GM18517 (cell line): ENCODE measurements at regions not wholly inside any gene's neighbourhood (a gene's known extent, or its start where the extent isn't known, plus 50 kb on each side); places are given as distances from the start of the nearest gene placed in this dataset.

ENCODE experiments used
- ATAC-seq: cut with Tn5 transposase; IDR thresholded peaks from one replicate; pipeline ENCODE4 v1.9.1; 2021; ENCODE audit warnings: mild to moderate bottlenecking, moderate library complexity; ENCODE audit not compliant: unreplicated experiment

DNA sequence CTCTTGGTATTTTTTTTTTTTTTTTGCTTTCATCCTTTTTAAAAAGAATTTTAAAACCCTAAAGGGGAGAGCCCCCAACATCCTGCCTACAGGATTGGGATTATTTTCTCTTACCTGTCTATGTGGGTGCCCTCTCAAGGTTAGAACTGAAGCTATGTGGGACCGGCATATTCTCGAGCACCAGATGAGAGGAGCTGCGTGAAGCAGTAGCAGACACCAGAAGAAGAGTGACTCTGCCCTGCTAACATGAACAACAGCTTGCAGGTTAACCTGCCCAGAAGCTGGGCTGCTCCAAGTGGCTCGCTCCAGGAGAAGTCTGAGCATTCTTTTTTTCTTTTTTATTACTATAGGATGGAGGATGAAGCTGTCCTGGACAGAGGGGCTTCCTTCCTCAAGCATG, 102.6 kb upstream of the SLC4A4 start:
- ATAC-seq, result no peak

DNA sequence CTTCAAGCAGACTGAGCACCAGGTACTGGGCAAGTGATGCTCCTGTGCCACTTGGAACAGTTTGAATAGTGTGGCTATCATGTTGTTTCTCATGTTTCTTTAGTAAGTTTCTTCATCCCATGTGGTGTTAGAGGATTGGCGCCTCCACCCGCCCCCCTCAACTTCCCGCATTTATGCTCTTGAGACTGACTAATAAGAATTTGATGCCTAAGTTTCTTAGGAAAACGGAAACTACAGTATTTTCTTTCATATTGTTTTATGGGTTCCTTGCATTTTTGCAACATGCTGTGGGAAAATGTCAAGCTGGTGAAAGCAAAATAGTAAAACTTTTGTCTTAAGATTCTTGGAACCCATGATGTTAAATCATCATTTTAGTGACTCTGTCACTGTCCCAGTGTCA, 101.2 kb upstream of the SLC4A4 start:
- no peak for ATAC-seq

DNA sequence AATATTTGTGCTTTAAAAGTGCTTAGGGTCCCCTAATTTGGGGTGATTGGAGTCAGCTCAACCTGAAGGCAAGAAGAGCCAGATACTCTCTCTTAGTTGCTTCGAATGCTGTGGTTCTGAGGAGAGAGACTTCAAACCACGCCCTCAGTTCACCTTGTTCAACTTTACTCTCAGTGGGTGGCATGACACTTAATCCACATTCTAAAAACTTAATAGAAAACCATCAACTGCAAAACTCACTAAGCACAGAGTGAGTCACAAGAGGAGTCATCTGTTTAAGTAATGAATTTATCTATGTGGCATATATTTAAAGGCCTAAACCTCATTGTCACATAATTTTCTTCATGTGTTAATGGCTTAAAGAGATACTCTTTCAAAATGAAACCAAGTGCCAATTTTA, 99.5 kb upstream of the SLC4A4 start:
- no peak for ATAC-seq

DNA sequence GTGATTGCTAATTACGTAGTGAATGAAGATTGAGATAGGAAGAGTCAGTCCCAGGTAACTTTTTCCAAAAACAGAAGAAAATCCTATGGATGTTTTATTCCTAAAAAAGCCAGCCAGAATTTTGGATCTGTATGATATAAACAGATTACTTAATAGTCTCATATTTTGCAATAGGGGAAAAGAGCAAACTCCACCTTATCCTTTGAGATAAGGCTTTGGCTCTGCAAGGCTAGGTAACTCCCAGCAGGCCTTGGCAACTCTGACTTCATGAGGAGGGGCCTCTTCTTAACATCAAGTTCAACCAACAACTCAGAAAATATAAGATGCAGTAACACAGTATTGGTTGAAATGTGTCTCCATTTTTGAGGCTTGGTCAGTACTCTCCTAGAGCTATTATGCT, 98.7 kb upstream of the SLC4A4 start:
- no peak for ATAC-seq

DNA sequence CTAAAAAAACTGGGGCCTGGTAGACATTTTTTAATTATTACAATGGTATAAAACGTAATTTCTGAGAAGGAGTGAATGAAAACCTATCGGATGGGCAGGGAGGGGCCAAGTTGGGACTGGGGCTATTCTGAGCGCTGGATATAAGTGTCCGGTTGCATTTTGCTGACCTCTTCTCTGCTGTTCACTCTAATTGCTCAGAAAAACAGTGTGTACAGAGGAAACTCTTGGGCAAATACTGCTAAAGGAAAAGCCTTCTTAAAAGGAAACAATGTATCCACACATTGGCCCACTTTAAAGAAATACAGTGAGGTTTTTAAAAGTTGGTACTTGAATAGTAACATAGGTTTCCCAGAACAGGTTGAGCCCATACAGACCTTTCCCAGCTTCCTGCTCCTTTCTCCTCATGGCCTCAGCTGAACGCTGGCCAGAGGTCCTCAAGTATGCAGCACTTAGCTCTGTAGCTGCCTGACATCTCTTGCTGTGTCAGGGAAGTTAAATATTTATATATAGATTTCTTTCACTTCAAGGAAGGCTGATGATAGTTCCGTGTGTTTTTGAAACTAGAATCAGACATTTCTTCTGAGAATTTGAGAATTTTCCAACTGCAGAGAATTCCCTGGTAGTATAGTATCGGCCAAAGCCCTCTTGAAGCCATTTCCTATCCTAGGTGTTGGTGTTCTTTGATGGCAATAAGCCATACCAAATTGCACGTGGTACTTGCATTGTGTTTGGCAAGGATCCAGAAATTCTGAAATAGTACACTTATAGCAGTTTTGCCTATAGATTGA, 97.1 kb upstream of the SLC4A4 start:
- no peak for ATAC-seq

DNA sequence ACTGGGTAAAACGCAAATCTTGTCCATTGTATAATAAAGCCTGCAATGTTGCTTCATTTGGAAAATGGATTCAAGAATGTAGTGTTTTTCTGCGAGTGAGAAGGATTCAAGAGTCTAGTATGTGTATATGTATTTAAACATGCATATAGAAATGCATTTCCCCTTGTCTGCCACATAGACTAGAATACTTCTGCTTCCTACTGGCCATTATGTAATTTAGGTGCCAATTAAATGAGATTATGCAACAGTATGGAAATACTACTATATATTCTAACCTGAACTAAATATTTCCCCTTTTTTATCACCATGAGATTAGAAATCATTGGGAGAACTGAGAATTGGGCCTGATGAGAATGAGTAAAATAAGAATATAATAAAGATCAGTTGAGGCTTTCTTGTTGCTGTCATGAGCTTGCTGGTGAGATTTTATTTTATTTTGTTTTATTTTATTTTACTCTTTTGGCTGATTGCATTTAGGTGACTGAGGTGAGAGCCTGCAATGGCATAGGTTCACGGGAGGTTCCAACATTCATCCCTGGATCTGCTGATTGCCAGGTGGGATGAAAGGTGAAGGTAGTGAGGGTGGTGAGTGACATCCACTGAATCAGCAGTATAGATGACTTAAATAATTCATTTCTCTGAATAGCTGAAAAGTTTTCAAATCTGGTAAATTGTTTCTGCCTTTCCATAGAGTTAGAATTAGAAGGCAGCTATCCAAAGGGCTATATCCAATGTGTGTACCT, 95.6 kb upstream of the SLC4A4 start:
- no peak for ATAC-seq

DNA sequence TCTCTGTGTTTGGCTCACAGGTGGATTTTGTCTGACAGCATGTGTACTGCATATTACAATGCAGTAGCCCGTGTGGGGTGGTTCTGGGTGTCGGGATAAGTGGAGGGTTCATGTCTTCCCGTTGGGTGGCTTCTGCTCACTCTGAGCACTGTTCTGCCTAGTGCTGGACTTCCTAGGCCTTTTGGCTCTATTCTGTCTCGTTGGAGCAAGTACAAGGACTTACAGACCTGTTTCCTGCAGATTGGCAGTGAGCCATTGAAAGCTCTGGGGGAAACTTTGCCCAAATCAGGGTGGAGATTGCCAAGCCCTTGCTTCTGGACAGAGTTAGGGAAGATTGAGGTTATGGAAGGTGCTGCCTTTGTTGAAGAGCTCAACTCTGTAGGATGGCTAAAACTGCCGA, 91.1 kb upstream of the SLC4A4 start:
- ATAC-seq, result no peak

DNA sequence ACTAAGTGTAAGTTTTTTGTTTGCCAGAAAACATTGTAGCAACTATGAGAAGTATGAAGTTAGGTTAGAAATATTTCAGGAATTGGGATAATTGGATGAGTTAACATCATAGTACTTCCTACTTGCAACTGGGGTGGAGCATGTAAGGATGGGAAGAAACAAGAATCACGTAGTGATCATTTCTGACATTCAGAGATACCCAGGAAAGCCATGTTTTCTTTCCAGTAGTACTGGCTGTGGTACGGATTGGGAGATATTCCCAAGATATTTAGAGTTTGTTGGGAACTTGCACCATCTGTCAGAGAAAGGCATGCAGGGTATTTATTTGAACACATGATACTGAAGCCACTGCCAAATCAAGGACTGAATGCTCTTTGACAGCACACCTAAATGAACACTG, 87.6 kb upstream of the SLC4A4 start:
- ATAC-seq, result no peak

DNA sequence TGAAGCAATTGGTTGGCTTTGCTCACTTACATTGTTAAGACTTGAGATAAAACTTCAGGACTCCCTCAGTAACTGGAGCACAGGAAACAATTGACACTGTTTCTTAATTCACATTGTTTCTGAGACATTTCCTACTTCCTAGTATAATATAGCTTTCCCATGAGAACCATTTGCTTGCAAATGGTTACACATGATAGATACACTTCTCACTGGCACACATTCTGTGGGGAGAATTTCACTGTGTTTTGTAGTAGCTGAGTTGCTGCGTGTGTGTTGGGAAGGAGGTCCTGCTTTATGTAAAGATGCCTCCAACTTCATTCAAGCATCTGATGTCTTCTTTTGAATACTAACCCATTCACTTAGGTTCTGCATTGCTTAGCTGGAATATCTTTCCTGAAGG, 85.3 kb upstream of the SLC4A4 start:
- ATAC-seq, result no peak

DNA sequence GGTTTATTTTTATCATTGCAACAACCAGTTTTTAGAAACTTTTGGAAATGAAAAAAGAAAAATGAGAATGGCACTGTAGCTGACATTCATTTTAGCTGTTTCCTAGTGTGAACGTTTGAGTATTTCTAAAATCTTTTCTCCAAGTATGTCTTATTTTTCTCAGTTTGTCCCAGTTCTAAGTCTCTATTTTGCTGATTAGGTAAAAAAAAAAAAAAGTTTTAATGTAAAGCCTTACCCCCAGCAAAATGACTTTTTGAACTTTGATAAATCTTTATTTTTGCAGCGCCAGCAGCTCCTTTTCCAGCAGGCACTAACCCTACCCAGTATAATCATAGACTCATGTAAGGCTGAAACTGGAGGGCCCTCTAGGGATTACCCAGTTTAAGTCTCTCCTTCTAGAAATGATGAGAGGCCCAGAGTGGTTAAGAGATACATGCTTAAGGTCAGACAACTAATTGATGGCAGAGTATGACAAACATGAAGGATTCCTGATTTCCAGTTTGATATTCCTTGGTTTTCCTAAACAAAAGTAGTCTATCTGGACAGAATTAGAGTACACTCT, 84.3 kb upstream of the SLC4A4 start:
- peak; percentile 60 for ATAC-seq

DNA sequence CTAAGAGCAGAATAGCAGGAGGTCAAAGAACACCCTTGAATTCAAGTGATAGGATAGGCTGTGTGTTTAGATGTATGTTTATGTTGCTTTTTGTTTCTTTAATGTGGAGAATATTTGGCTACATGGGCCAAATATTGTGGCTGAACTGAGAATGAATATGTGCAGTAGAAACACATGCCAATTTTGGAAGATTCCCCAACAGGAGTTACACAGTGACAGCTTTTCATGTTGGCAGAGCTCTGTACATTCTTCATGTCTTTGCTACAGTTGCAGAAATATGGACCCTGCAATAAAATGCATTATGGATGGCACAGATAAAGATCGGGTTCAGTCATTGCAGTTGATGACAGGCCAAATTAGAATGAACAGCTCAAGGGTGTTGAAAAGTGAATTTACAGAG, 82.8 kb upstream of the SLC4A4 start:
- ATAC-seq, result no peak

DNA sequence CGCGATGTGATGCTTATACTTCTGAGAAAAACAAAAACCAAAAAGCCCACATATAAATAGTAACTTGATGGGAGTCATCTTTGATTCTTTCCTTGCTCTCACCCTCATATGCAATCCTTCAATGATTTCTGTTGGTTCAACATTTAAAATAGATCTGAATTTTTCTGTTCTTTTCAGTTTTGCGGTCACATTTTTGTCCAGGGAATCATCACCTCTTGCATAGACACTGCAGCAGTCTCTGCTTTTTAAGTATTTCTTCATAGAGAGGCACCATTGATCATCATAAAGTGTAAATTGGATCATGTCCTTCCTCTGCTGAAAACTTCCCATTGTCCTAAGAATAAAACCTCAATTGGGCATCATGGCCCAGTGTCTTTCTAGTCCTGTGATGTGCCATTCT, 81.1 kb upstream of the SLC4A4 start:
- ATAC-seq, result no peak

DNA sequence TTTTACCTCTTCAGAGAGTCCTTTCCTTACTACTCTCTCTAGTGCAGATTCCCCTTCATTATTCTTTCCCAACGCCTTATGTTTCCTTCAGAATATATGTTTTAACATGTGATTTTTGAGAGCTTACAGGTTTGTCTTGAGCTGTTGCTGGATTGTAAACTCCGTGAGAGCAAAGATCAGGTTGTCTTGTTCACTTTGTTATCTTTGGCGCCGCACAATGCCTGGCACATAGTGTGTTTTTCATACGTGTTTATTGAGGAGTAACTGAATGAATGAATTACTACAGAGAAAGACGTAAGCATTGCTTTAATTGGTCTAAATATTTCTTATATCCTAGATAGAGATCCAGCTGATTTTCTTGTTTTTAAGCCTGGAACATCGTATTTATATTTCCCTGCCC, 80.5 kb upstream of the SLC4A4 start:
- ATAC-seq, result no peak

DNA sequence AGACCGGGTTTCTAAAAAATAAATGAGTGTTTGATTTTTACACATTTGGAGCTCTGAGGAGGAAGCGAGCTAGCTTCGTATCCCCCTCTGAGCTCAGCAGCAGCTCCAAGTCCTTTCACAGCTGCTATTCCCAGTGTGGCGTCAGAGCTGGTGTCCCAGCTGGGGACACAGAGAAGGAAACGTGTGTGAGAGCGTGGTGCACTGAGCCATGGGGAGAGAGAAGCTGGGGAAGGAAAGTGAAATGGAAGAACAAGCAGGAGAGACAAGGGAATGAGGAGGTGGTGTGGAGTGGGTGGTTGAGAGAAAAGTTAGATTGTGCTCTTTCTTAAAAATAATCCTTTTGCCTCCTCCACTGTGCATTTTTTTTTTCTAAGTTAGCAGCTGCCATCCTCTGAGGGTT, 79.5 kb upstream of the SLC4A4 start:
- ATAC-seq, result no peak

DNA sequence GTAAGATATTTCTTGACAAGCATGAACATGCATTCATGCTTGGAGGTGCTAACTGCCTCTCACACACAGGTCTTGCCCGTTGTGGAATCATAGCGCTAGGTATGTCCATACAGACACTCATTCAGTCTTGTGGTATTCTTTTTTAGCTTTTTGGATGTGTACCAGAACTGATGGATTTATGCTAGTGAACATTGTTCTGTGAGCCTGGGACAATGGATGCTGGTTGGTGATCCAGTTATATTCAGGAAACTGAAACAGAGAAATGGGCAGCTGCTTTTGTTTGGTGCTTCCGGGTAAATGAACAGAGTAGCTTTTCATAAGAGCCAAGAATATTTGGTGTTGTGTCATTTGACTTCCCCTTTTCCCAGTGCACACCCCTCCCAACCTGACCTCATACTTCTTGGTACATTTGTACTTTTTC, 78.9 kb upstream of the SLC4A4 start:
- ATAC-seq, result no peak

DNA sequence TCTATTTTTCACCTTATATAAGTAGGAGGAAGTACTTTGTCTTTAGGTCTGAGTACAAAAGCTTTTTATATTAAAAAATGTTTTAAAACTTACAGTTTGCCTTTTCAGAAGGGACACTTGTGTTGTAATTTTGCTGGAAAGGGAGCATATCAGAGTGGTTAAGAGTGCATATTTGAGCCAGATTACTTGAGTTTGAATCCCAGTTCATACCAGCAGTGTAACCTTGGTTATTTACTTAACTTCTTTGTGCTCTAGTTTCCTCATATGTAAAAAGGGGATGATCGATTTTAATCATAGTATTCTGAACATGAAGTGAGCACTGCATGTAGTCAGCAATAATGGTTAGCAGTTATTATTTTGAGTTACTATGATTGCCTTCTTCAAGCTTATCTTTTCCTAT, 78.3 kb upstream of the SLC4A4 start:
- no peak for ATAC-seq

DNA sequence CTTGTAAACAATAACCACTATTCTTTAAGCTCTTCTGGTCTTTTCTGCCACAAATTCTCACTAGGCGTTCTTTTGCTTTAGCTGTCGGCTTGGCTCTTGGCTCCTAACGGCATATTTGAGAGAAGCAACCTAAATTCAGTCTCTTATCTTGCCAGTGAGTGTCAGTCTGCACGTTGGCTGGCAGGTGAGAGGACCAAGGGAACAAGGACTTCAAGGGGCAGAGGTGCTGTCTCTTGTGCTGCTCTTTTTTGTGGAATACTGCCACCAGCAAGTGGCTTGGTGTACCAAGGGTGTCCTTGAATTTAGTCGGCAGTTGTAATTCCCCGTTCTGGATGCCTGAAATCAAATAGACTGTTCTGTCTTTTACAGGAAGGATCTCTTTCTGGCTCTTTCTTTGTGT, 77.8 kb upstream of the SLC4A4 start:
- ATAC-seq, result no peak

DNA sequence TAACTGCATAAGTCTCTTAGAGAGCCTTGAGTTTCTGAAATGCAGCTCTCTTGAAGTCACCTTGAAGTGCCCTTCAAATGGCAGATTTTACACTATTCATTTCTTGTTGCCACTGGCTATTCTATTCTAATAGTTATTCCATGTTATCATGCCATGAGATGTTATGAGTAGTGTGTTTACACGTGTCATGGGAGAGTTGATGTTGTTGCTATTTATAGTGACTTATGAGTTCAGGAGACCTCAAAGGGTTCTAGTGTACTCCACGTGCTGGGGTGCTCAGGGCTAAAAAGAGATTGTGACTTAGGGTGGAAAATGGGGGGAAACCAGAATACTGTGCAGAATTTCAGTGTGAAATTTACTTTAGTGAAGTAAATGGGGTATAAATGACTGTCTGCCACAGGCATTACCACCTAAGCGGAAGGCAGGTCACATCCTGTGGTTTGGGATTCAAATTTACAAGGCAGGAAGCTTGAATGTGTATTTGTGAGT, 77.1 kb upstream of the SLC4A4 start:
- no peak for ATAC-seq

DNA sequence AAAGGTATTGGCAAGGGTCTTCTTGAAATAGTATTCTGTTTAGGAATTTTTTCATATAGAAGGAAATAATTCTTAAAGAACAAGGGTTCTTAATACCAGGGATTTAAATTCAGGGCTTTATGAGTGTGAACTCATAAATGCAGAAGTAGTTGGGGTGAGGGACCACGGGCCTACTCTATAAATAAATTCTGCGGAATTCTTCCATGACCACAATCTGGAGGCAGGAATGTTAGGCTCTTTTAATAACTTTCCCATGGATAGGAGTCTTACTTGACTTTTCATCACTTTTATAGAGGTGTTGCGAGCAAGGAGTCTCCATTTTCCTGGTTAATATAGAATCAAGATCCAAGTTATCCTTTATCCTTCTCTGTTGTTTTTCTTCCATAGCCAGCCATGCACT, 76.7 kb upstream of the SLC4A4 start:
- no peak for ATAC-seq

DNA sequence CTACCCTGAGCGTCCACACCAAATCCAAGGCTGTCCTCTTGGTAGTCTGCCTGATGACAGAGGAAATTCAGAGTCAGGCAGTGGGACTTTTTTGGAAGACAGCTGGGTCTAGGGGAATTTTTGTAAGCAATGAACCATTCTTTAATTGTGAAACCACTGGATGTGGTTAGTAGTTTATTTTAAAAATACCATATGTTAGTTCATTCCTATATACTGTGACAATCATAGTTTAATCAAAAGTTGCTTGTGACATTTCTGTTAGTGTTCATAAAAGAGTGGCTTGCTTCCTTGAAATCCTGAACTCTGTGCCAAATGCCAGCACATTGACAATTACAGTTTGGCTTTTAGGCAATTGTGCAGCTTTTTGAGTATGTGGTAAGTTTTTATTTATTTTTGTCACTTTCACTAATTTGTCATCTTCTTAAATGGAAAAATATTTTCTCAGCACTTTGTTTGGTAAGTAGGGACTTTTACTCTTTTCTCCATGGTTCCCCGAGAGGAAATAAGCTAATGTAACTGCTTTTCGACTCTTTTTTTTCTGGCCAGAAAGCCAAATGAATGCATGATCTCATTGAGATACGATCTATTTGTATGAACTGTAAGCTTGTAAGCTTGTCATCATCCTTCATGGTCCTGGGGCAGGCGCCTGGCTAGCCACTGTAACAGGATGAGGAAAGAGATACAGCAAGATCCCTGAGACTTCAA, 72.6 kb upstream of the SLC4A4 start:
- no peak for ATAC-seq

DNA sequence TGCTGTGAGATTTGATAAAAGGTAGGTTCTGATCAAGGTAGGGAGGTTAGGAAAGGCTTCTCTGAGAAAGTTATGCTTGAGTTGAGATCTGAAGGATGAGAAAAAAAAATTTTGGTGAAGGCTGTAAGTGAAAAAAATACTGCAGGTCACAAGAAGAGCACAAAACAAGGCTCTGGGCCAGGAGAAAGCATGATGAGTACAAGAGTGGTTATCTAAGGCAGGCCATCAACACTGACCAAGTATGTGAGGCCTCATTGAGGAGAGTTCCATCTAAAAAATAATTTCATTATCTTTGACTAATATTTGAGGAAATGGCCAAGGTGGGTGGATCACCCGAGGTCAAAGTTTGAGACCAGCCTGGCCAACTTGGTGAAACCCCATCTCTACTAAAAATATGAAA, 71.6 kb upstream of the SLC4A4 start:
- ATAC-seq, result no peak

DNA sequence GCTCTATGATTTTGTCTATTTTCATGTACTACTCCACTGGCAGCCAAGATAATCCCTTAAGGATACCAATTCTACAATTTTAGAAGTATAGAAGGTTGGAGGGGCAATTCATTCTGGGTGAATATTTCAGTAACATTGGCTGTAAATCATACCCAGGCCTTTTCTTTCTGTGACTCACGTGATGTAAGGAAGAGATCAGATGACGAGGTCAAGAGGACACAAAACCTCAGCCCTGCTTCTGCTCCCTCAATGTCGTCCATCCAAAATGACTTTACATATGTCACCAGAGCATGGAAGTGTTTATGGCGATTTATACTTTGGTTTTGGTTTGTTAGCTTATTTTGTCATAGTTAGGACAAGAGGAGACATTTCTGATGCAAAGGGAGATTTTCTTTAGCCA, 70.7 kb upstream of the SLC4A4 start:
- no peak for ATAC-seq
